ENCODE measurements at regions not wholly inside any gene's neighbourhood (a gene's known extent, or its start where the extent isn't known, plus 50 kb on each side); places are given as distances from the start of the nearest gene placed in this dataset.

DNA sequence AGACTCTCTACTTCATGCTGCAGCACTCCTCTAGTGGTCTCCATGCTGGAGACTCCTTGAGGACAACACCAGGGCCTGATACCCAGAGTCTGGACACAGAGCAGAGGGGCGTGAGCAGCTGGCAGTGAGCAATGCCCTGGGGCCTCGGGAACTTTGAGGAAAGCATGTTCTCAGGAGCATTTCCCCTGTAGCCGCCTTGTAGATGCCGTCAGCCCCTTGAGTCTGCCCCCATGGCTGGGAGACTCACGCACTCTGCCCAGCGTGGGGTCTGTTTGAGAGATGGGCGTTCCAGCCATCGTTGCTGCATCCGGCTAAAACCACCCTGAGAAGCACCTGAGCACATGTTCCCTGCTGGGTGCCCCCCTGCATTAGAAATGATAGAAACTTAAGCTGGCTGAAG, 56.8 kb downstream of the PLXNA1 start:
- TF ChIP-seq, protein P1, sequence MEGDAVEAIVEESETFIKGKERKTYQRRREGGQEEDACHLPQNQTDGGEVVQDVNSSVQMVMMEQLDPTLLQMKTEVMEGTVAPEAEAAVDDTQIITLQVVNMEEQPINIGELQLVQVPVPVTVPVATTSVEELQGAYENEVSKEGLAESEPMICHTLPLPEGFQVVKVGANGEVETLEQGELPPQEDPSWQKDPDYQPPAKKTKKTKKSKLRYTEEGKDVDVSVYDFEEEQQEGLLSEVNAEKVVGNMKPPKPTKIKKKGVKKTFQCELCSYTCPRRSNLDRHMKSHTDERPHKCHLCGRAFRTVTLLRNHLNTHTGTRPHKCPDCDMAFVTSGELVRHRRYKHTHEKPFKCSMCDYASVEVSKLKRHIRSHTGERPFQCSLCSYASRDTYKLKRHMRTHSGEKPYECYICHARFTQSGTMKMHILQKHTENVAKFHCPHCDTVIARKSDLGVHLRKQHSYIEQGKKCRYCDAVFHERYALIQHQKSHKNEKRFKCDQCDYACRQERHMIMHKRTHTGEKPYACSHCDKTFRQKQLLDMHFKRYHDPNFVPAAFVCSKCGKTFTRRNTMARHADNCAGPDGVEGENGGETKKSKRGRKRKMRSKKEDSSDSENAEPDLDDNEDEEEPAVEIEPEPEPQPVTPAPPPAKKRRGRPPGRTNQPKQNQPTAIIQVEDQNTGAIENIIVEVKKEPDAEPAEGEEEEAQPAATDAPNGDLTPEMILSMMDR (IDR thresholded peaks at IDR 0.05; ENCODE audit: borderline replicate concordance, extremely low read depth, low read length, poor library complexity, severe bottlenecking), result no peak
- TF ChIP-seq EZH2 (IDR thresholded peaks at IDR 0.05; ENCODE audit: borderline replicate concordance, low read depth, low read length, severe bottlenecking), result no peak
